ENCODE measurements at regions not wholly inside any gene's neighbourhood (a gene's known extent, or its start where the extent isn't known, plus 50 kb on each side); places are given as distances from the start of the nearest gene placed in this dataset.

DNA sequence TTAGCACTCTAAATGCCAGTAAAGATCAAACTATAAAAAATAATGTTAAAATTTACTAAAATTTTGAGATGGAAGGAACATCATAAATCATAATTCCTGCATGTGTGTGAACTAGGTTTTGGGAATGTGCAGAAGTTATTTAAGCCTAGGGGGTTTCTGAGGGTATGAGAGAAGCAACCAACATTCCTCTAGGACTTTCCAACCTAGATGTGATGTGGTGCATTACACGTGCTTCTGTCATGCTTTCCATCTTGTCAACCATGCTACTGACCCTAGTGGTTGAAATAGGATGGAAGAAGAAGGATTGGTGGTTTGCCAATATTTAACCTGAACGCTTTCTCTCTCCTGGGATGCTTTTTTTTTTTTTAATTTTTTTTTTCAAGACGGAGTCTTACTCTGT lies 209.3 kb downstream of the AEBP2 start:
- TF ChIP-seq, protein P1, sequence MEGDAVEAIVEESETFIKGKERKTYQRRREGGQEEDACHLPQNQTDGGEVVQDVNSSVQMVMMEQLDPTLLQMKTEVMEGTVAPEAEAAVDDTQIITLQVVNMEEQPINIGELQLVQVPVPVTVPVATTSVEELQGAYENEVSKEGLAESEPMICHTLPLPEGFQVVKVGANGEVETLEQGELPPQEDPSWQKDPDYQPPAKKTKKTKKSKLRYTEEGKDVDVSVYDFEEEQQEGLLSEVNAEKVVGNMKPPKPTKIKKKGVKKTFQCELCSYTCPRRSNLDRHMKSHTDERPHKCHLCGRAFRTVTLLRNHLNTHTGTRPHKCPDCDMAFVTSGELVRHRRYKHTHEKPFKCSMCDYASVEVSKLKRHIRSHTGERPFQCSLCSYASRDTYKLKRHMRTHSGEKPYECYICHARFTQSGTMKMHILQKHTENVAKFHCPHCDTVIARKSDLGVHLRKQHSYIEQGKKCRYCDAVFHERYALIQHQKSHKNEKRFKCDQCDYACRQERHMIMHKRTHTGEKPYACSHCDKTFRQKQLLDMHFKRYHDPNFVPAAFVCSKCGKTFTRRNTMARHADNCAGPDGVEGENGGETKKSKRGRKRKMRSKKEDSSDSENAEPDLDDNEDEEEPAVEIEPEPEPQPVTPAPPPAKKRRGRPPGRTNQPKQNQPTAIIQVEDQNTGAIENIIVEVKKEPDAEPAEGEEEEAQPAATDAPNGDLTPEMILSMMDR (conservative IDR thresholded peaks at IDR 0.05 in 1 of 2, IDR thresholded peaks at IDR 0.05 in 1 of 2; ENCODE audit: extremely low read depth in 1 of 2, insufficient read depth in 1 of 2, low read depth in 1 of 2, low read length in 2 of 2), result no peak
- TF ChIP-seq EZH2 (IDR thresholded peaks at IDR 0.05; ENCODE audit: borderline replicate concordance, low read length), result no peak

Data from mammary epithelial cell (primary cell).